ENCODE measurements at regions not wholly inside any gene's neighbourhood (a gene's known extent, or its start where the extent isn't known, plus 50 kb on each side); places are given as distances from the start of the nearest gene placed in this dataset.

GRCh38 chr14:52166822-52167221 lies 98.0 kb upstream of the NID2 start:
- TF ChIP-seq, protein P1, sequence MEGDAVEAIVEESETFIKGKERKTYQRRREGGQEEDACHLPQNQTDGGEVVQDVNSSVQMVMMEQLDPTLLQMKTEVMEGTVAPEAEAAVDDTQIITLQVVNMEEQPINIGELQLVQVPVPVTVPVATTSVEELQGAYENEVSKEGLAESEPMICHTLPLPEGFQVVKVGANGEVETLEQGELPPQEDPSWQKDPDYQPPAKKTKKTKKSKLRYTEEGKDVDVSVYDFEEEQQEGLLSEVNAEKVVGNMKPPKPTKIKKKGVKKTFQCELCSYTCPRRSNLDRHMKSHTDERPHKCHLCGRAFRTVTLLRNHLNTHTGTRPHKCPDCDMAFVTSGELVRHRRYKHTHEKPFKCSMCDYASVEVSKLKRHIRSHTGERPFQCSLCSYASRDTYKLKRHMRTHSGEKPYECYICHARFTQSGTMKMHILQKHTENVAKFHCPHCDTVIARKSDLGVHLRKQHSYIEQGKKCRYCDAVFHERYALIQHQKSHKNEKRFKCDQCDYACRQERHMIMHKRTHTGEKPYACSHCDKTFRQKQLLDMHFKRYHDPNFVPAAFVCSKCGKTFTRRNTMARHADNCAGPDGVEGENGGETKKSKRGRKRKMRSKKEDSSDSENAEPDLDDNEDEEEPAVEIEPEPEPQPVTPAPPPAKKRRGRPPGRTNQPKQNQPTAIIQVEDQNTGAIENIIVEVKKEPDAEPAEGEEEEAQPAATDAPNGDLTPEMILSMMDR (IDR thresholded peaks at IDR 0.05; ENCODE audit: insufficient read depth, low read length): no peak
- TF ChIP-seq POLR2AphosphoS5 (IDR thresholded peaks at IDR 0.05; ENCODE audit: low read depth) (no peak), SPI1 (IDR thresholded peaks at IDR 0.05; ENCODE audit: borderline replicate concordance, low read depth) (no peak), GABPA (IDR thresholded peaks at IDR 0.05; ENCODE audit: low read depth) (no peak)

All from HL-60 (cell line).